Islet of Langerhans (tissue), 1 donor: ENCODE measurements at regions not wholly inside any gene's neighbourhood (a gene's known extent, or its start where the extent isn't known, plus 50 kb on each side); places are given as distances from the start of the nearest gene placed in this dataset.
"Not testable (repeated sequence)": the region's sequence is repeated elsewhere in the genome, so short reads cannot be mapped to it uniquely, and the experiment has no call there.

ENCODE experiments used
- FAIRE-seq: peaks from one replicate; lab custom pipeline; 2011; peaks lifted over from hg19 to GRCh38; lab: Jason Lieb, UNC

- not testable (repeated sequence) for FAIRE-seq
Observed at GRCh38 chr5:167427641-167428040, 863.8 kb upstream of the WWC1 start.

GRCh38 chr5:167440846-167441245, 850.6 kb upstream of the WWC1 start:
- no peak for FAIRE-seq

- FAIRE-seq = no peak
Observed at GRCh38 chr5:167442922-167443321, 848.5 kb upstream of the WWC1 start.

- FAIRE-seq = no peak
Observed at GRCh38 chr5:167447466-167448375, 843.7 kb upstream of the WWC1 start.

- no peak for FAIRE-seq
Observed at GRCh38 chr5:167448376-167448775, 843.1 kb upstream of the WWC1 start.

DNA sequence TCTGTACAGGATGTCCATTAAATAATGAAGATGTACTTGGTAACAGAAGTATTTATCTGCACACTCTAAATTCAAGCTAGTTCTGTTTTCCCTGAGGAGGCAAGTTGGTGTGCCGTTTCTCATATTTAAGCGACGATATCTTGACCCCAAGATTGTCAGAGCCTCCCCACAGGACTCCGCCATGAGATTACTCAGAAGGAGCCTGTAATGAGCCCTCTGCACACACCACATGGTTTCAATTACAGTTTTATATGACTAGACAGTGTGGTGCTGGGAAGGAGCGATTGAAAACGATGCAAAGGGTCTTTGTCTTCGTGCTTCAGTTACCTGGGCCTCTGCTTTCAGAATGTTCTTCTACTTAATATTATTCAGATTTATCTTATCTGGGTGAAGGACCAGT, 840.4 kb upstream of the WWC1 start:
- FAIRE-seq = no peak

DNA sequence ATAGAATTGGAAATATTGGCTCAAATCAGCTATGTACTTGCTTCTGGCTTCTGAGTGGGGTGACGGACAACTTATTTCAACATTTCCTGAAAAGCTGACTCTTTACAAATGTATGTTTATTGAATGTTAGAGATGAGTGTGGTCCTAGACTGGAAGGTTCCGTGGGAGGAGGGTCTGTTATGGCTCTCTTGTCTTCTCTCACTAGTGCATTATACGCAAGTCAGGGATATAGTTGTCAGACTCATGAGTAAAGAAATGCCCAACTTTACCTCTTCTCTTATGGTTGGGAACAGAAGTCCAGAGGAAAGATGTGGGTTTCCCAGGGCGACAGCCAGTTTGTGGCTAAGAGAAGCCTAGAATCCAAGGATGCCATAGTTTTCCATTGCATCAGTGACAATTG, 839.3 kb upstream of the WWC1 start:
- FAIRE-seq = no peak

- FAIRE-seq = no peak
Observed at GRCh38 chr5:167453246-167454030, 838.0 kb upstream of the WWC1 start.

GRCh38 chr5:167458412-167458811, 833.0 kb upstream of the WWC1 start:
- FAIRE-seq = no peak

DNA sequence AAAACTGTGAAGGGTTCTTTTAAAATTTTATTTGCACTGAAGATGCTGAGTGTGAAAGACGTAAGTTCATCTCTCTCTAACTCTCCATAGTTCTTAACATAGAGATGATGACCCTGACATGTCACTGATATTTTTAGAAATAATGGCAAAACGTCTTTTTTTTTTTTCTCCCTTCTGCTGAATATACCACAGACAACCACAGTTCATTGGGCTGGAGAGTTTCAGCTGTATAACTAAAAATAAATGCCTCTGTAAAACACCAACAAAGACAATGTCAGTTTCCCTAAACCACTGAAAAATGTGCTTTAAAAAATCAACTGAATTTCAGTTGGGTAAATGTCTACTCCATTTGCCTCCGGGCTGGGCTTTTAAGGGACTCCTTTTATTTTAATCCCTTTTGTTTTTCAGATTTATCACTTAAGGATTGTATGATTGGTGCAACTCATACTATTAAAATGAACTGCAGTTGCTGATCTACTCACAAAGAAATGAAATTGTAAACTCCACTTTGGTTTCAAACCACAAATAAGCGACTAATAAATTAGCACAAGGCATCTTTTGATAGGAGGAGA, 830.9 kb upstream of the WWC1 start:
- no peak for FAIRE-seq

- FAIRE-seq = no peak
Observed at GRCh38 chr5:167463939-167464338, 827.5 kb upstream of the WWC1 start.

GRCh38 chr5:167466992-167467391, 824.5 kb upstream of the WWC1 start:
- no peak for FAIRE-seq

- FAIRE-seq = no peak
Observed at GRCh38 chr5:167472566-167473108, 818.8 kb upstream of the WWC1 start.

DNA sequence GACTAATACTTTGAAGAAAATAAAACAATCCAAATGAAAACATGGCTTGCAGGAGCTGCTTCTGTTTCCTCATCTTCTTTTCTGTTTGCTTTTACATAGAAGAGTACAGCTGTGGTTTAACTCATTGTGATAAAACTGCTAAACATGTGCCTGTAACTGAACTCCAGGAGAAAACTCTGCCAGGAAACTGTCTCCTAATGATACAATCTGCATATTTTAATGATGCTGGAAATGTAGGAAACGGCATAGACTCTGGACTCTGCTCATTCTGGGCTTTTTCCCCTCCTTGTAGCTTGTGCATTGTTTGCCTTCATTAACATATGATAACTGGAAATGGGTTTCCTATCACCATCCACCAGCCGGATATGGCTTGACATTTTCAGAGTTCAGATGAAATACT, 813.3 kb upstream of the WWC1 start:
- FAIRE-seq = no peak

GRCh38 chr5:167479779-167480178, 811.7 kb upstream of the WWC1 start:
- FAIRE-seq = no peak

DNA sequence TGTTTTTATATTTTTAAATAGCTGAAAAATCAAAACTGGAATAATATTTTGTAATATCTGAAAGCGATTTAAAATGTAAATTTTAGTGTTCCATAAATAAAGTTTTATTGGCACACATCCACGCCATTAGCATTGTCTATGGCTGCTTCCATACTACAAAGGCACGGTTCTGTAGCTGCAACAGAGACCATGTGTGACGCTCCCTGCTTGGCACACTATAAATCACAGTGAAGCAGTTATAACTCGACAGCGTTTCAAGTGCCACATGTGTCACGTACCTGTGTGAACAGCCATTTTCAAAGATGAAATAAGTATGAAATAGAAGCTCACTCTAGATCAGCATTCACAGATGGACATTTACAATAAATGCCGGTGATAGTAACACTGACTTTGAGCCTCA, 810.1 kb upstream of the WWC1 start:
- FAIRE-seq = no peak

GRCh38 chr5:167482555-167482954, 808.9 kb upstream of the WWC1 start:
- FAIRE-seq = no peak

GRCh38 chr5:167485061-167485774, 806.2 kb upstream of the WWC1 start:
- no peak for FAIRE-seq

DNA sequence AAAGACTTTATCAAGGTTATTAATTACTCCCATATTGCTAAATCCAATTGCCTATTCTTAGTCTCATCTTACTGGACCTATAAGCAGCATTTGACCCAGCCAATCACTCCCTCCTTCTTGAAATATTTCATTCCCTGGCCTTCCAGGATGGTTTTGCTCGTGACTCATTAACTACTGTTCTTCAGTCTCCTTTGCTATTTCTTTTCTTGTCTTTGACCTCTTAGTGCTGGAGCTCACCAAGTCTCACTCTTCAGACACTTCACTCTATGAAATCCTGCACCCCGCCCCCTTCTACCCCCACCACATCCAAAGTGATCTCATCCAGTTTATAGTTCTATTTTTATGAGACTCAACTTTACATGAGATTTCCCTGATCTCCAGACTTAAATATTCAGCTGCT, 803.1 kb upstream of the WWC1 start:
- no peak for FAIRE-seq

DNA sequence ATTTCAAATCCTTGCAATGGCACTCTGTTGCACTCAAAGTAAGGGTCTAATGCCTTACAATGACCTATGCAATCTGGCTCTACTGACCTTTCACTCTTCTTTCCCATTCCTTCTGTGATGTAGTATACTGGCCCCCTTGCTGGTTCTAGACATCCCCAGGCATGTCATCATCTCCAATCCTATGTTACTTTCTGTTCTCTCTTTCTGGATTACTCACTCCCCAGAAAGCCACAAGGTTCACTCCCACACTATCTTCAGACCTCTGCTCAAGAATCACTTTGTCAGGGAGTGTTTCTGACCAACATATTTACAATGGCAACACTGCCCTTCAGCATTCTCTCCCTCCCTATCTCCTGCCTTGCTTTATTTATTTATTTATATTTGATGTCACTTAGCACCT, 802.2 kb upstream of the WWC1 start:
- FAIRE-seq = no peak

GRCh38 chr5:167503926-167504720, 787.3 kb upstream of the WWC1 start:
- FAIRE-seq = no peak
